Activated T-cell treated with anti-CD3 and anti-CD28 coated beads, Interleukin-2, amount 50 U/mL, for 24 hours (primary cell): ENCODE measurements at regions not wholly inside any gene's neighbourhood (a gene's known extent, or its start where the extent isn't known, plus 50 kb on each side); places are given as distances from the start of the nearest gene placed in this dataset.
"Not testable (repeated sequence)": the region's sequence is repeated elsewhere in the genome, so short reads cannot be mapped to it uniquely, and the experiment has no call there.

Source experiments
- DNase-seq: peaks from one replicate; pipeline ENCODE4 v3.0.0-alpha.2; 2020
- H3K27ac Mint-ChIP-seq: 2 replicates; pipeline ENCODE4 v1.8.0; 2020; ENCODE audit warnings: mild to moderate bottlenecking, mixed read lengths
- H3K27me3 Mint-ChIP-seq: 2 replicates; pipeline ENCODE4 v1.8.0; 2020; ENCODE audit warnings: mixed read lengths
- H3K36me3 Mint-ChIP-seq: 2 replicates; pipeline ENCODE4 v1.8.0; 2020; ENCODE audit warnings: low read depth, mixed read lengths
- H3K4me1 Mint-ChIP-seq: 2 replicates; pipeline ENCODE4 v1.8.0; 2020; ENCODE audit warnings: low read depth, mixed read lengths
- H3K4me3 Mint-ChIP-seq: 2 replicates; pipeline ENCODE4 v1.8.0; 2020; ENCODE audit warnings: mild to moderate bottlenecking, moderate library complexity, mixed read lengths
- H3K9me3 Mint-ChIP-seq: 2 replicates; pipeline ENCODE4 v1.8.0; 2020; ENCODE audit warnings: mixed read lengths

GRCh38 chr7:113367041-113367586, 248.8 kb upstream of the SMIM30 start:
- Mint-ChIP-seq H3K4me1 (no peaks in the 10 kb centered on the region), H3K4me3 (no peak overlapping the region), H3K27ac (no peak overlapping the region), H3K36me3 (no peaks in the 10 kb centered on the region), H3K9me3 (no peaks in the 10 kb centered on the region), H3K27me3 (no peaks in the 10 kb centered on the region)
- DNase-seq: no peak

GRCh38 chr7:113366122-113366521, 247.8 kb upstream of the SMIM30 start:
- H3K27me3 Mint-ChIP-seq: no peaks in the 10 kb centered on the region
- no peaks in the 10 kb centered on the region for H3K4me1 Mint-ChIP-seq
- no peak for DNase-seq
- no peaks in the 10 kb centered on the region for H3K36me3 Mint-ChIP-seq
- H3K9me3 Mint-ChIP-seq: no peaks in the 10 kb centered on the region
- H3K4me3 Mint-ChIP-seq: no peak overlapping the region
- H3K27ac Mint-ChIP-seq: no peak overlapping the region

GRCh38 chr7:113349339-113349738, 231.0 kb upstream of the SMIM30 start:
- no peaks in the 10 kb centered on the region for H3K27me3 Mint-ChIP-seq
- DNase-seq: no peak
- H3K9me3 Mint-ChIP-seq: no peaks in the 10 kb centered on the region
- H3K4me3 Mint-ChIP-seq: no peak overlapping the region
- no peak overlapping the region for H3K27ac Mint-ChIP-seq
- H3K4me1 Mint-ChIP-seq: no peaks in the 10 kb centered on the region
- H3K36me3 Mint-ChIP-seq: no peaks in the 10 kb centered on the region

- DNase-seq: no peak
- no peaks in the 10 kb centered on the region for H3K36me3 Mint-ChIP-seq
- no peaks in the 10 kb centered on the region for H3K27me3 Mint-ChIP-seq
- H3K4me1 Mint-ChIP-seq: no peaks in the 10 kb centered on the region
- H3K9me3 Mint-ChIP-seq: no peaks in the 10 kb centered on the region
- no peak overlapping the region for H3K4me3 Mint-ChIP-seq
- H3K27ac Mint-ChIP-seq: no peak overlapping the region
These were observed 221.3 kb upstream of the SMIM30 start for GRCh38 chr7:113339661-113340060.

- Mint-ChIP-seq H3K9me3 (no peaks in the 10 kb centered on the region), H3K36me3 (no peaks in the 10 kb centered on the region), H3K4me3 (no peak overlapping the region), H3K27ac (no peak overlapping the region), H3K27me3 (no peaks in the 10 kb centered on the region), H3K4me1 (no peaks in the 10 kb centered on the region)
- DNase-seq: no peak
These were observed 219.8 kb upstream of the SMIM30 start for GRCh38 chr7:113338071-113338696.

GRCh38 chr7:113336838-113337237, 218.5 kb upstream of the SMIM30 start:
- not testable (repeated sequence) for H3K9me3 Mint-ChIP-seq, H3K4me1 Mint-ChIP-seq

GRCh38 chr7:113331155-113331898, 213.0 kb upstream of the SMIM30 start:
- peaks cover 2% of the 10 kb centered on the region for H3K9me3 Mint-ChIP-seq
- no peaks in the 10 kb centered on the region for H3K4me1 Mint-ChIP-seq
- H3K27me3 Mint-ChIP-seq: no peaks in the 10 kb centered on the region
- H3K4me3 Mint-ChIP-seq: no peak overlapping the region
- no peak for DNase-seq
- H3K27ac Mint-ChIP-seq: no peak overlapping the region
- no peaks in the 10 kb centered on the region for H3K36me3 Mint-ChIP-seq

More at GRCh38 chr7:113336838-113337237, 218.5 kb upstream of the SMIM30 start:
- H3K4me3 Mint-ChIP-seq, H3K36me3 Mint-ChIP-seq, H3K27ac Mint-ChIP-seq, H3K27me3 Mint-ChIP-seq, DNase-seq: not testable (repeated sequence)

GRCh38 chr7:113321201-113321600, 202.8 kb upstream of the SMIM30 start:
- no peak for DNase-seq
- H3K36me3 Mint-ChIP-seq: no peaks in the 10 kb centered on the region
- H3K27me3 Mint-ChIP-seq: no peaks in the 10 kb centered on the region
- no peak overlapping the region for H3K27ac Mint-ChIP-seq
- no peaks in the 10 kb centered on the region for H3K4me1 Mint-ChIP-seq
- H3K4me3 Mint-ChIP-seq: no peak overlapping the region
- no peaks in the 10 kb centered on the region for H3K9me3 Mint-ChIP-seq

GRCh38 chr7:113320419-113320818, 202.1 kb upstream of the SMIM30 start:
- no peak for DNase-seq
- no peak overlapping the region for H3K4me3 Mint-ChIP-seq
- no peaks in the 10 kb centered on the region for H3K27me3 Mint-ChIP-seq
- no peaks in the 10 kb centered on the region for H3K36me3 Mint-ChIP-seq
- no peaks in the 10 kb centered on the region for H3K4me1 Mint-ChIP-seq
- no peak overlapping the region for H3K27ac Mint-ChIP-seq
- H3K9me3 Mint-ChIP-seq: no peaks in the 10 kb centered on the region

GRCh38 chr7:113314594-113314993, 196.2 kb upstream of the SMIM30 start:
- Mint-ChIP-seq H3K27ac (no peak overlapping the region), H3K27me3 (no peaks in the 10 kb centered on the region), H3K36me3 (no peaks in the 10 kb centered on the region), H3K9me3 (no peaks in the 10 kb centered on the region), H3K4me1 (no peaks in the 10 kb centered on the region), H3K4me3 (no peak overlapping the region)
- no peak for DNase-seq

- no peak overlapping the region for H3K27ac Mint-ChIP-seq
- H3K27me3 Mint-ChIP-seq: no peaks in the 10 kb centered on the region
- H3K4me1 Mint-ChIP-seq: no peaks in the 10 kb centered on the region
- no peaks in the 10 kb centered on the region for H3K36me3 Mint-ChIP-seq
- H3K9me3 Mint-ChIP-seq: peaks cover 3% of the 10 kb centered on the region
- no peak for DNase-seq
- H3K4me3 Mint-ChIP-seq: no peak overlapping the region
These were observed 190.0 kb upstream of the SMIM30 start for GRCh38 chr7:113308399-113308798.

GRCh38 chr7:113307147-113307546, 188.8 kb upstream of the SMIM30 start:
- no peak overlapping the region for H3K4me3 Mint-ChIP-seq
- no peak for DNase-seq
- no peaks in the 10 kb centered on the region for H3K4me1 Mint-ChIP-seq
- H3K27me3 Mint-ChIP-seq: no peaks in the 10 kb centered on the region
- H3K27ac Mint-ChIP-seq: no peak overlapping the region
- H3K9me3 Mint-ChIP-seq: peaks cover 3% of the 10 kb centered on the region
- no peaks in the 10 kb centered on the region for H3K36me3 Mint-ChIP-seq

GRCh38 chr7:113306302-113306701, 187.9 kb upstream of the SMIM30 start:
- DNase-seq: no peak
- Mint-ChIP-seq H3K27me3 (no peaks in the 10 kb centered on the region), H3K36me3 (no peaks in the 10 kb centered on the region), H3K9me3 (peaks cover 3% of the 10 kb centered on the region), H3K4me1 (no peaks in the 10 kb centered on the region), H3K27ac (no peak overlapping the region), H3K4me3 (no peak overlapping the region)

GRCh38 chr7:113304104-113304503, 185.8 kb upstream of the SMIM30 start:
- Mint-ChIP-seq H3K27ac (no peak overlapping the region), H3K4me3 (no peak overlapping the region), H3K36me3 (no peaks in the 10 kb centered on the region), H3K9me3 (peaks cover 3% of the 10 kb centered on the region), H3K27me3 (no peaks in the 10 kb centered on the region), H3K4me1 (no peaks in the 10 kb centered on the region)
- DNase-seq: no peak

GRCh38 chr7:113303388-113303787, 185.0 kb upstream of the SMIM30 start:
- H3K9me3 Mint-ChIP-seq, H3K4me3 Mint-ChIP-seq, H3K27me3 Mint-ChIP-seq, H3K27ac Mint-ChIP-seq, H3K36me3 Mint-ChIP-seq, H3K4me1 Mint-ChIP-seq, DNase-seq: not testable (repeated sequence)
